ENCODE measurements at regions not wholly inside any gene's neighbourhood (a gene's known extent, or its start where the extent isn't known, plus 50 kb on each side); places are given as distances from the start of the nearest gene placed in this dataset.
"Not testable (repeated sequence)": the region's sequence is repeated elsewhere in the genome, so short reads cannot be mapped to it uniquely, and the experiment has no call there.

DNA sequence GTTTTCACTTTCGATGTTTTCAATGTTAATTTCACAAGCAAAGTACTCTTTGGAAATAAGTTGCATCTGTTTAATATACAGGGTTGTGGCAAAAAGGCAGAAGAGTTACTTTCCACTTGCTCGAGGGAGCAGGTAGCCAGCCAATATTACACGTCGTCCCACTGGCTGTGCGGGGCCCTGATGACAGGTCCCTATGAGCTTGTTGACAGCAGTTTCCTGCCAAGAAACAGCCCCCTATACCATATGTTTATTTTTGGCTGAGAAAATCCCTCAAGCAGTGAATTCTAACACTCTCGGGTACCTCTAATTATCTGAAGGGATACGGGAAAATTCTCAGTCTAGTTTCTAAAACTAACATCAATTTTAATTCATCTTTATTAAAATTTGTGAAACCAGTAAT is 116.8 kb upstream of the SGO1 start:
- intact Hi-C loops (cut with micrococcal nuclease; ENCODE audit: unreplicated experiment), result no loop called here
- Histone ChIP-seq H3K36me3 (ENCODE audit: control insufficient read depth, insufficient read depth, low read length) (no peaks in the 10 kb centered on the region), H3K4me1 (no peaks in the 10 kb centered on the region), H3K9me3 (no peaks in the 10 kb centered on the region), H3K4me3 (ENCODE audit: low read depth, low read length) (no peak overlapping the region), H3K27me3 (replicated peaks; ENCODE audit: control insufficient read depth, insufficient read depth, low read length) (no peaks in the 10 kb centered on the region)
- H3K27me3 Mint-ChIP-seq (ENCODE audit: insufficient read depth, unreplicated experiment), result no peaks in the 10 kb centered on the region
- H3K27ac Mint-ChIP-seq (ENCODE audit: unreplicated experiment), result no peak overlapping the region
- POLR2A ChIA-PET, result no interaction called here
- TF ChIP-seq, protein P1, sequence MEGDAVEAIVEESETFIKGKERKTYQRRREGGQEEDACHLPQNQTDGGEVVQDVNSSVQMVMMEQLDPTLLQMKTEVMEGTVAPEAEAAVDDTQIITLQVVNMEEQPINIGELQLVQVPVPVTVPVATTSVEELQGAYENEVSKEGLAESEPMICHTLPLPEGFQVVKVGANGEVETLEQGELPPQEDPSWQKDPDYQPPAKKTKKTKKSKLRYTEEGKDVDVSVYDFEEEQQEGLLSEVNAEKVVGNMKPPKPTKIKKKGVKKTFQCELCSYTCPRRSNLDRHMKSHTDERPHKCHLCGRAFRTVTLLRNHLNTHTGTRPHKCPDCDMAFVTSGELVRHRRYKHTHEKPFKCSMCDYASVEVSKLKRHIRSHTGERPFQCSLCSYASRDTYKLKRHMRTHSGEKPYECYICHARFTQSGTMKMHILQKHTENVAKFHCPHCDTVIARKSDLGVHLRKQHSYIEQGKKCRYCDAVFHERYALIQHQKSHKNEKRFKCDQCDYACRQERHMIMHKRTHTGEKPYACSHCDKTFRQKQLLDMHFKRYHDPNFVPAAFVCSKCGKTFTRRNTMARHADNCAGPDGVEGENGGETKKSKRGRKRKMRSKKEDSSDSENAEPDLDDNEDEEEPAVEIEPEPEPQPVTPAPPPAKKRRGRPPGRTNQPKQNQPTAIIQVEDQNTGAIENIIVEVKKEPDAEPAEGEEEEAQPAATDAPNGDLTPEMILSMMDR (IDR thresholded peaks at IDR 0.05; ENCODE audit: insufficient read depth in 1 of 2, low read depth in 1 of 2, low read length in 1 of 2, severe bottlenecking in 1 of 2, unreplicated experiment in 1 of 2), result no peak
- CTCF ChIA-PET, result no interaction called here
- no peaks in the 10 kb centered on the region for H3K36me3 Mint-ChIP-seq (ENCODE audit: insufficient read depth, unreplicated experiment)
- no peak overlapping the region for H3K4me3 Mint-ChIP-seq (ENCODE audit: unreplicated experiment)
- DNase-seq, result no peak
- BruUV-seq (replicated peaks), result no TSS peak
- H3K9me3 Mint-ChIP-seq (ENCODE audit: unreplicated experiment), result no peaks in the 10 kb centered on the region
- peaks cover 7% of the 10 kb centered on the region for H3K4me1 Mint-ChIP-seq (ENCODE audit: low read depth, unreplicated experiment)

DNA sequence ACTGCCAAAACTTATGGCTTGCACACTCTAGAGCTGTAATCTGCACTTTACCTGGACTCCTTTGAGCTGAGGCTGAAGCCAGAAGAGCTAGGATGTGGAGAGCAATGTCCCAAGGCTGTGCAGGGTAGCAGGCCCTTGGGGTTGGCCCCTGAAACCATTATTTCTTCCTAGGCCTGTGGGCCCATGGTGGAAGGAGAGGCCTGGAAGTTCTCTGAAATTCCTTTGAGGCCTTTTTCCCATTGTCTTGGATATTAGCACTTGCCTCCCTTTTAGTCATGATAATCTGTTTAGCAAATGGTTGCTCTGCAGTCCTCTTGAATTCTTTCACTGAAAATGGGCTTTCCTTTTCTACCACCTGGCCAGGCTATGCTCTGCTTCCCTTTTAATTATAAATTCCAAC is 102.0 kb upstream of the SGO1 start:
- no peak for DNase-seq
- Histone ChIP-seq H3K27me3 (replicated peaks; ENCODE audit: control insufficient read depth, insufficient read depth, low read length) (no peaks in the 10 kb centered on the region), H3K9me3 (peaks cover 10% of the 10 kb centered on the region), H3K4me3 (ENCODE audit: low read depth, low read length) (no peak overlapping the region), H3K36me3 (ENCODE audit: control insufficient read depth, insufficient read depth, low read length) (no peaks in the 10 kb centered on the region), H3K4me1 (no peaks in the 10 kb centered on the region)
- Mint-ChIP-seq H3K27me3 (ENCODE audit: insufficient read depth, unreplicated experiment) (no peaks in the 10 kb centered on the region), H3K27ac (ENCODE audit: unreplicated experiment) (no peak overlapping the region), H3K4me3 (ENCODE audit: unreplicated experiment) (no peak overlapping the region), H3K9me3 (ENCODE audit: unreplicated experiment) (peaks cover 57% of the 10 kb centered on the region), H3K36me3 (ENCODE audit: insufficient read depth, unreplicated experiment) (peaks cover 5% of the 10 kb centered on the region), H3K4me1 (ENCODE audit: low read depth, unreplicated experiment) (no peaks in the 10 kb centered on the region)
- TF ChIP-seq, protein P1 (IDR thresholded peaks at IDR 0.05; ENCODE audit: insufficient read depth in 1 of 2, low read depth in 1 of 2, low read length in 1 of 2, severe bottlenecking in 1 of 2, unreplicated experiment in 1 of 2), result no peak
- ChIA-PET CTCF (no interaction called here), POLR2A (no interaction called here)
- BruUV-seq (replicated peaks), result no TSS peak
- intact Hi-C loops (cut with micrococcal nuclease; ENCODE audit: unreplicated experiment), result no loop called here

DNA sequence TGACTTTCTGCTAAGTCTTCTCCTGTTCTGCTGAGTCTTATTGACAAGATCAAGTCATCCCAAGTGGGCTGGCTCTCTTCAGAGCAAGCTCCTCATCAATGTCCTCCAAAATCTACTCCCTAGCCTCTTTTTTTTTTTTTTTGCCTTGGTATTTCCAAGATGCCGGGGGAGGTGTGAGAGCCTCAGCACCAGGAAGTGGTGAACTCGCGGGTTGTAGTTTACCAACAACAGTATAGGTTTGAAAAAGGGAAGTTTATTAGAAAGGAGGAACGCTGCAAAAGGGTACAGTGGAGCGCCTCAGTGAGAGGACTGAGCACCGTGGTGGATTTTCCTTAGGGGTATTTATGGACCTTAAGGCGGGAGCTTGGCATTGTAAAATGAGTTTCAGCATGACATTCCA is 94.3 kb upstream of the SGO1 start:
- ChIA-PET POLR2A (no interaction called here), CTCF (no interaction called here)
- Histone ChIP-seq H3K36me3 (ENCODE audit: control insufficient read depth, insufficient read depth, low read length) (no peaks in the 10 kb centered on the region), H3K4me3 (ENCODE audit: low read depth, low read length) (no peak overlapping the region), H3K27me3 (replicated peaks; ENCODE audit: control insufficient read depth, insufficient read depth, low read length) (no peaks in the 10 kb centered on the region), H3K9me3 (peaks cover 23% of the 10 kb centered on the region), H3K4me1 (no peaks in the 10 kb centered on the region; the same call in 1 of the 2 replicates)
- Mint-ChIP-seq H3K9me3 (ENCODE audit: unreplicated experiment) (peaks cover 34% of the 10 kb centered on the region), H3K4me1 (ENCODE audit: low read depth, unreplicated experiment) (no peaks in the 10 kb centered on the region), H3K4me3 (ENCODE audit: unreplicated experiment) (no peak overlapping the region), H3K27ac (ENCODE audit: unreplicated experiment) (peak overlapping the region; percentile 49), H3K36me3 (ENCODE audit: insufficient read depth, unreplicated experiment) (peaks cover 5% of the 10 kb centered on the region), H3K27me3 (ENCODE audit: insufficient read depth, unreplicated experiment) (no peaks in the 10 kb centered on the region)
- TF ChIP-seq, protein P1 (IDR thresholded peaks at IDR 0.05; ENCODE audit: insufficient read depth in 1 of 2, low read depth in 1 of 2, low read length in 1 of 2, severe bottlenecking in 1 of 2, unreplicated experiment in 1 of 2), result no peak
- no peak for DNase-seq
- intact Hi-C loops (cut with micrococcal nuclease; ENCODE audit: unreplicated experiment), result no loop called here
- no TSS peak for BruUV-seq (replicated peaks)

DNA sequence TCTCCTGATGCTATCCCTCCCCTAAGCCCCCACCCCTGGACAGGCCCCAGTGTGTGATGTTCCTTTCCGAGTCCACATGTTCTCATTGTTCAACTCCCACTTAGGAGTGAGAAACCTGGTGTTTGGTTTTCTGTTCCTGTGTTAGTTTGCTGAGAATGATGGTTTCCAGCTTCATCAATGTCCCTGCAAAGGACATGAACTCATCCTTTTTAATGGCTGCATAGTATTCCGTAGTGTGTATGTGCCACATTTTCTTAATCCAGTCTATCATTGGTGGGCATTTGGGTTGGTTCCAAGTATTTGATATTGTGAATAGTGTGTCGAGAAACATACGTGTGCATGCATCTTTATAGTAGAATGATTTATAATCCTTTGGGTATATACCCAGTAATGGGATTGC is 80.0 kb upstream of the SGO1 start:
- BruUV-seq (replicated peaks); H3K4me1 Mint-ChIP-seq (ENCODE audit: low read depth, unreplicated experiment); intact Hi-C loops (cut with micrococcal nuclease; ENCODE audit: unreplicated experiment); H3K27me3 ChIP-seq (replicated peaks; ENCODE audit: control insufficient read depth, insufficient read depth, low read length); CTCF ChIA-PET; H3K36me3 Mint-ChIP-seq (ENCODE audit: insufficient read depth, unreplicated experiment); H3K27me3 Mint-ChIP-seq (ENCODE audit: insufficient read depth, unreplicated experiment); H3K36me3 ChIP-seq (ENCODE audit: control insufficient read depth, insufficient read depth, low read length); H3K4me3 ChIP-seq (ENCODE audit: low read depth, low read length); H3K27ac Mint-ChIP-seq (ENCODE audit: unreplicated experiment); H3K4me1 ChIP-seq; H3K9me3 ChIP-seq; POLR2A ChIA-PET; H3K4me3 Mint-ChIP-seq (ENCODE audit: unreplicated experiment); DNase-seq: not testable (repeated sequence)
- peaks cover 18% of the 10 kb centered on the region for H3K9me3 Mint-ChIP-seq (ENCODE audit: unreplicated experiment)

Measured in Caco-2 (cell line).